Glutamatergic neuron (in vitro differentiated cells): ENCODE measurements at regions not wholly inside any gene's neighbourhood (a gene's known extent, or its start where the extent isn't known, plus 50 kb on each side); places are given as distances from the start of the nearest gene placed in this dataset.

Source experiments
- DNase-seq: peaks from one replicate; pipeline ENCODE4 v3.0.0; 2022
- H3K27ac Mint-ChIP-seq: one replicate; pipeline ENCODE4 v1.8.0; 2020; ENCODE audit warnings: mild to moderate bottlenecking, mixed read lengths, inconsistent platforms; ENCODE audit not compliant: unreplicated experiment
- H3K27me3 Mint-ChIP-seq: one replicate; pipeline ENCODE4 v1.8.0; 2020; ENCODE audit warnings: mild to moderate bottlenecking, moderate library complexity, mixed read lengths, inconsistent platforms; ENCODE audit not compliant: unreplicated experiment
- H3K36me3 Mint-ChIP-seq: one replicate; pipeline ENCODE4 v1.8.0; 2020; ENCODE audit warnings: mild to moderate bottlenecking, mixed read lengths, inconsistent platforms; ENCODE audit not compliant: unreplicated experiment
- H3K4me1 Mint-ChIP-seq: one replicate; pipeline ENCODE4 v1.8.0; 2020; ENCODE audit warnings: mild to moderate bottlenecking, low read depth, mixed read lengths, inconsistent platforms; ENCODE audit not compliant: unreplicated experiment
- H3K4me3 Mint-ChIP-seq: one replicate; pipeline ENCODE4 v1.8.0; 2020; ENCODE audit warnings: mild to moderate bottlenecking, mixed read lengths, inconsistent platforms; ENCODE audit not compliant: unreplicated experiment
- H3K9me3 Mint-ChIP-seq: one replicate; pipeline ENCODE4 v1.8.0; 2020; ENCODE audit warnings: mild to moderate bottlenecking, moderate library complexity, mixed read lengths, inconsistent platforms; ENCODE audit not compliant: unreplicated experiment
- TF ChIP-seq, protein P1 (sequence below): fragments of 200-600 bp; sonication (generic); IDR thresholded peaks from one replicate; pipeline ENCODE4 v1.5.0; 2021; ENCODE audit not compliant: partially characterized antibody, unreplicated experiment

DNA sequence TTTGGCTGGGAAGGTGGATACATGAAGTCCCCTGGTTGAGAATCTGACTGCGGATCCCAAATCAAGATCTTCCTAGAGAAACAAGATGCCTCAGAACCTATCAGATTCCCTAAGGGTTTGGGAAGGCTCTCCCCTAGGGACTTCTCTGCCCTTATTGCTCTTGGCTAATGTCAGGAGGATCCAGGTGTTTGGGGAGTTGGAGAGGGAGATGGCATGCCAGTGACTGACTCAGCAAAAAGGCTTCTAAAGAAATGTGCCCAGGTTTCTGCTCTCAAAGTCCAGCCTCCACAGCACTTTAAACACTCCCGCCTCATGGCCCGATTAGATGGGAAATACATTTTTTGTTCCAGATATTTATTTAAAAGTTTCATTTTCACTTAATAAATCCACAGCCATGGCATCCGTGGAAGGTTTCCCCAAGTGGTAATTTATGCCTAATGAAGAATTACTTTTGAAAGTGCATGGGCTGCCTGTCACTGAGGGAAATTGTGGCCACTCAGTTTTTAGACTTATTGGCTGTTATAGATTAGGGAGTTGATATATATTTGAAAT lies 156.4 kb downstream of the OSR1 start:
- H3K9me3 Mint-ChIP-seq: no peaks in the 10 kb centered on the region
- H3K4me1 Mint-ChIP-seq: no peaks in the 10 kb centered on the region
- H3K36me3 Mint-ChIP-seq: no peaks in the 10 kb centered on the region
- TF ChIP-seq, protein P1, sequence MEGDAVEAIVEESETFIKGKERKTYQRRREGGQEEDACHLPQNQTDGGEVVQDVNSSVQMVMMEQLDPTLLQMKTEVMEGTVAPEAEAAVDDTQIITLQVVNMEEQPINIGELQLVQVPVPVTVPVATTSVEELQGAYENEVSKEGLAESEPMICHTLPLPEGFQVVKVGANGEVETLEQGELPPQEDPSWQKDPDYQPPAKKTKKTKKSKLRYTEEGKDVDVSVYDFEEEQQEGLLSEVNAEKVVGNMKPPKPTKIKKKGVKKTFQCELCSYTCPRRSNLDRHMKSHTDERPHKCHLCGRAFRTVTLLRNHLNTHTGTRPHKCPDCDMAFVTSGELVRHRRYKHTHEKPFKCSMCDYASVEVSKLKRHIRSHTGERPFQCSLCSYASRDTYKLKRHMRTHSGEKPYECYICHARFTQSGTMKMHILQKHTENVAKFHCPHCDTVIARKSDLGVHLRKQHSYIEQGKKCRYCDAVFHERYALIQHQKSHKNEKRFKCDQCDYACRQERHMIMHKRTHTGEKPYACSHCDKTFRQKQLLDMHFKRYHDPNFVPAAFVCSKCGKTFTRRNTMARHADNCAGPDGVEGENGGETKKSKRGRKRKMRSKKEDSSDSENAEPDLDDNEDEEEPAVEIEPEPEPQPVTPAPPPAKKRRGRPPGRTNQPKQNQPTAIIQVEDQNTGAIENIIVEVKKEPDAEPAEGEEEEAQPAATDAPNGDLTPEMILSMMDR: no peak
- H3K27me3 Mint-ChIP-seq: no peaks in the 10 kb centered on the region
- H3K27ac Mint-ChIP-seq: no peak overlapping the region
- no peak overlapping the region for H3K4me3 Mint-ChIP-seq
- DNase-seq: no peak

DNA sequence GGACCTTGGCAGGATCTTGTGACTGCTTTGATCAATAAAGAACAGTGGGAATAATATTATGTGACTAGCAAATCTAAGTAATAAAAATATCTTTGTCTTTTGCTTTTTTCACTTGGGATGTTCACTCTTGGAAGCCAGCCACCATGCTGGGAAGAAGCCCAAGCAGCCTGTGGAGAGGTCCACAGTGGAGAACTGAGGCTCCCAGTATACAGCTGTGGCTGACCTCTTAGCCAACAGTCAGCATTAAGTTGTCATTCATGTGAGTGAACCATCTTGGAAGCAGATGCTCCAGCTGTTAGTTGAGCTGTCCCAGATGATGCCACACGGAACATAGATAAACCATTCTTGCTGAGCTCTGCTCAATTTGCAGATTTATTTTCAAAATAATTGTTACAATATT lies 160.0 kb downstream of the OSR1 start:
- DNase-seq: no peak
- Mint-ChIP-seq H3K36me3 (no peaks in the 10 kb centered on the region), H3K4me3 (no peak overlapping the region), H3K27me3 (no peaks in the 10 kb centered on the region), H3K4me1 (no peaks in the 10 kb centered on the region), H3K9me3 (no peaks in the 10 kb centered on the region), H3K27ac (no peak overlapping the region)
- TF ChIP-seq, protein P1: no peak

DNA sequence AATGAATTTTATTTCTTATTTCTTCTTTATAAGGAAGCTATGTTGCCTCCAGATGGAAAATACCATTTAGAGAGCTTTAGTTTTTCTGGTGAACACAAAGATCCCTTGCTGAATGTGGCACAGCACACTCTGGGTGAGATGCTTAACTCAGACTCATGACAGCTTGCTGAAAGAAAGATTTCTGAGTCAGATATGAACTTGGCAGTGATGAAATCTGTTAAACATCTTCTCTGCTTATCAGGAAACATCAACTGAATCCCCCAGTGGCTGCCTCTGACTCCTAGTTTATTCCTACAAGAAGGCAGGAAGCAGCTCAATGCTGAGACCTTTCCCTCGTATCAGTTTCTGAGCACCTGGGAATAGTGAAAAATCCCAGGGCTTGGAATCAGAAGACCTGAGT lies 162.8 kb downstream of the OSR1 start:
- Mint-ChIP-seq H3K27ac (no peak overlapping the region), H3K27me3 (no peaks in the 10 kb centered on the region), H3K36me3 (no peaks in the 10 kb centered on the region), H3K9me3 (no peaks in the 10 kb centered on the region), H3K4me1 (no peaks in the 10 kb centered on the region), H3K4me3 (no peak overlapping the region)
- TF ChIP-seq, protein P1: no peak
- no peak for DNase-seq

DNA sequence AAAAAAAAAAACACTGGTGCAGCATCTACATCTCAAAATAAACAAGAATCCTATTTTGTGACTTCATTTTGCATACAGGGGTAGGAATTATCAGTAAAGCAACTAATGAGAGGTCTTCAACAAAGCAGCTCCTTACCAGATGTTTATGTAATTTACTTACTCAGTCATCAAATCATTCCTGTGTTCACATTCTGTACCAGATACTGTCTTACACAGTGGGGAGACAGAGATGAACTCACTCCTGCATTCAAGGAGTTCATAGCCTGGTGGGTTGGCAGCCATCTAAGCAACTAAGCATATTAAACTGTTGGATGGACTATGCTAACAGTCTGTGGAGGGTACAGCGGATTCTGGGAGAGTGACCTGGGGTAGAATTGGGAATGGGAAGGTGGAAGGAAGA lies 169.0 kb downstream of the OSR1 start:
- no peak overlapping the region for H3K4me3 Mint-ChIP-seq
- no peaks in the 10 kb centered on the region for H3K4me1 Mint-ChIP-seq
- no peaks in the 10 kb centered on the region for H3K36me3 Mint-ChIP-seq
- TF ChIP-seq, protein P1: no peak
- DNase-seq: no peak
- no peak overlapping the region for H3K27ac Mint-ChIP-seq
- H3K27me3 Mint-ChIP-seq: no peaks in the 10 kb centered on the region
- H3K9me3 Mint-ChIP-seq: peaks cover 1% of the 10 kb centered on the region

DNA sequence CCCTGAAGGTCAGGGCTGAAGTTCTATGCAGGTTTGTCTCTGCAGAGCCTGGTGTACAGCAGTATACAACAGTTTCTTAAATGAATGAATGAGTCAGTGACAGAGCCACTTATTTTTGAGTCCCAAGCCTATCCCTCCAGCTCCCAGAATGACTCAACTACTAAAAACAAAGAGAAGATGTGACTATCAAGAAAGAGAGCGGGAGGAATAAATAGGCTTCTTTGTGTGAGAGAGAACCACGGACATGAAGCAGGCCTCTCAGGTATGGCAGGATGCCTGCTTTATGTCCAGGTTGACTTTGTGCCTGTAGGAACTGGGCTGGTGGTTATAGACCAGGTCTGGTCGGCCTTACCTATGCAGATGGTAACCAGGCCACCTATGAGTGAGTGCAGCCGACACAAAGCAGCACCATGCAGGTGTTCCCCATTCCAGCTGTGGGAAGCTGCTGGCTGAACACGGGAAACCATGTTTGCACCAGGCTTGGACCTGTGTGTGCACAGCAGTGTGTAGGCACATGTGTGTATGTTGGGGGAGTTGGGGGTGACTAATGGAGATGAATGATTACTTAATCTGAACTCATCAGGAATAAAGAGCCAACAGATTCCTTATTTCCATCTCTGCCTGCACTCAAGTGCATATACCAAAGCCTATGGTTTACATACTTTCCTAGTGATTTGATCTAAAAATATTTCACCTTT lies 171.0 kb downstream of the OSR1 start:
- H3K9me3 Mint-ChIP-seq: peaks cover 1% of the 10 kb centered on the region
- no peak for DNase-seq
- H3K36me3 Mint-ChIP-seq: no peaks in the 10 kb centered on the region
- no peak overlapping the region for H3K4me3 Mint-ChIP-seq
- no peak overlapping the region for H3K27ac Mint-ChIP-seq
- no peaks in the 10 kb centered on the region for H3K4me1 Mint-ChIP-seq
- no peaks in the 10 kb centered on the region for H3K27me3 Mint-ChIP-seq
- TF ChIP-seq, protein P1: no peak
